ENCODE measurements at regions not wholly inside any gene's neighbourhood (a gene's known extent, or its start where the extent isn't known, plus 50 kb on each side); places are given as distances from the start of the nearest gene placed in this dataset.

- FAIRE-seq (no peak), DNase-seq (ENCODE audit: low read depth, low spot score) (no peak)
- no peaks in the 10 kb centered on the region for H3K36me3 ChIP-seq (ENCODE audit: control insufficient read depth in 2 of 2, extremely low read depth in 1 of 2, insufficient read depth in 2 of 2, low read length in 2 of 2)
- dilution Hi-C loops (cut with MboI; ENCODE audit: extremely low pct_ligation_motif_present, low sequenced_read_pairs) (no loop called here), intact Hi-C loops (cut with micrococcal nuclease) (no loop called here)
- H3K4me1 ChIP-seq (ENCODE audit: control insufficient read depth, extremely low read depth, insufficient read depth, low read length): no peaks in the 10 kb centered on the region
- TF ChIP-seq POLR2AphosphoS5 (IDR thresholded peaks at IDR 0.05; ENCODE audit: insufficient read depth, low read depth, low read length): no peak
- TF ChIP-seq CTCF (IDR thresholded peaks at IDR 0.05; ENCODE audit: extremely low read depth in 1 of 2, insufficient read depth in 1 of 2, low read depth in 1 of 2, low read length in 2 of 2): no peak
- no peak for TF ChIP-seq POLR2A (IDR thresholded peaks at IDR 0.05; ENCODE audit: low read depth, low read length)
- TF ChIP-seq EZH2 (IDR thresholded peaks at IDR 0.05; ENCODE audit: borderline replicate concordance, low read depth, low read length, severe bottlenecking): no peak
- TF ChIP-seq GATA2 (IDR thresholded peaks at IDR 0.05; ENCODE audit: insufficient read depth, insufficient read length, low read depth, low read length): no peak
- no peak for TF ChIP-seq JUN (IDR thresholded peaks at IDR 0.05; ENCODE audit: borderline replicate concordance, insufficient read depth, insufficient read length, low read depth)
- no peak for TF ChIP-seq MAX (IDR thresholded peaks at IDR 0.05; ENCODE audit: insufficient read depth, insufficient read length)
- TF ChIP-seq FOS (IDR thresholded peaks at IDR 0.05; ENCODE audit: borderline replicate concordance, insufficient read depth, low read length): no peak
- TF ChIP-seq MYC (IDR thresholded peaks at IDR 0.05; ENCODE audit: low read depth, low read length): no peak
- ChIA-PET POLR2A (no interaction called here), CTCF (no interaction called here)
- no peak overlapping the region for H3K9ac ChIP-seq (replicated peaks; ENCODE audit: extremely low read depth, insufficient read depth, low read length)
- H3K79me2 ChIP-seq (ENCODE audit: control insufficient read depth, insufficient read depth, low read length): no peaks in the 10 kb centered on the region
- peaks cover 5% of the 10 kb centered on the region for H3K9me3 ChIP-seq (replicated peaks; ENCODE audit: control insufficient read depth, insufficient read depth, low read length)
- H2AFZ ChIP-seq (ENCODE audit: low read depth, low read length): no peak overlapping the region
- BruUV-seq (replicated peaks): no TSS peak
- H4K20me1 ChIP-seq (replicated peaks; ENCODE audit: control insufficient read depth, extremely low read depth, insufficient read depth, low read length): no peaks in the 10 kb centered on the region
- H3K27ac ChIP-seq (ENCODE audit: insufficient read depth, low read depth, low read length): no peak overlapping the region
- H3K4me3 ChIP-seq (replicated peaks in 1 of 3; ENCODE audit: insufficient read depth in 1 of 3, low read depth in 1 of 3, low read length in 3 of 3): no peak overlapping the region
- no peaks in the 10 kb centered on the region for H3K27me3 ChIP-seq (ENCODE audit: control insufficient read depth in 2 of 2, insufficient read depth in 2 of 2, low read length in 2 of 2)
- H3K4me2 ChIP-seq (ENCODE audit: insufficient read depth, low read length): no peak overlapping the region
- H3K9me1 ChIP-seq (replicated peaks; ENCODE audit: control insufficient read depth, extremely low read depth, insufficient read depth, low read length): no peaks in the 10 kb centered on the region
Observed at GRCh38 chr14:43244142-43244625, 1262.9 kb downstream of the FSCB start.

Measured in endothelial cell of umbilical vein (primary cell).